Inflammatory macrophage treated with lipopolysaccharide for 4 hours (primary cell): ENCODE measurements at regions not wholly inside any gene's neighbourhood (a gene's known extent, or its start where the extent isn't known, plus 50 kb on each side); places are given as distances from the start of the nearest gene placed in this dataset.
"Not testable (repeated sequence)": the region's sequence is repeated elsewhere in the genome, so short reads cannot be mapped to it uniquely, and the experiment has no call there.

Source experiments
- DNase-seq: peaks from one replicate; pipeline ENCODE4 v3.0.0-alpha.2; 2020

GRCh38 chr20:43404878-43405277, 52.8 kb upstream of the SRSF6 start:
- DNase-seq = peak; percentile 22

- not testable (repeated sequence) for DNase-seq
Observed at GRCh38 chr20:43400882-43401281, 56.8 kb upstream of the SRSF6 start.

- DNase-seq = no peak
Observed at GRCh38 chr20:43398676-43399324, 58.9 kb upstream of the SRSF6 start.

GRCh38 chr20:43397147-43397546, 60.5 kb upstream of the SRSF6 start:
- DNase-seq = no peak

- DNase-seq = no peak
Observed at GRCh38 chr20:43393052-43393451, 64.6 kb upstream of the SRSF6 start.

GRCh38 chr20:43392561-43392960, 65.1 kb upstream of the SRSF6 start:
- DNase-seq = no peak

GRCh38 chr20:43389839-43390626, 67.7 kb upstream of the SRSF6 start:
- no peak for DNase-seq

- no peak for DNase-seq
Observed at GRCh38 chr20:43389211-43389610, 68.5 kb upstream of the SRSF6 start.

- DNase-seq = peak; percentile 3
Observed at GRCh38 chr20:43388268-43389002, 69.3 kb upstream of the SRSF6 start.

GRCh38 chr20:43387737-43388136, 70.0 kb upstream of the SRSF6 start:
- DNase-seq = no peak

GRCh38 chr20:43386878-43387277, 70.8 kb upstream of the SRSF6 start:
- DNase-seq = no peak

GRCh38 chr20:43385914-43386313, 71.8 kb upstream of the SRSF6 start:
- DNase-seq = no peak

- no peak for DNase-seq
Observed at GRCh38 chr20:43384101-43384940, 73.4 kb upstream of the SRSF6 start.

- DNase-seq = no peak
Observed at GRCh38 chr20:43383026-43383795, 74.5 kb upstream of the SRSF6 start.

GRCh38 chr20:43382135-43382534, 75.6 kb upstream of the SRSF6 start:
- DNase-seq = not testable (repeated sequence)

- not testable (repeated sequence) for DNase-seq
Observed at GRCh38 chr20:43381533-43381932, 76.2 kb upstream of the SRSF6 start.

GRCh38 chr20:43379239-43379917, 78.3 kb upstream of the SRSF6 start:
- DNase-seq = no peak

- DNase-seq = no peak
Observed at GRCh38 chr20:43376831-43377230, 80.9 kb upstream of the SRSF6 start.

- DNase-seq = no peak
Observed at GRCh38 chr20:43375591-43375990, 82.1 kb upstream of the SRSF6 start.

GRCh38 chr20:43372051-43372450, 85.6 kb upstream of the SRSF6 start:
- DNase-seq = no peak

- no peak for DNase-seq
Observed at GRCh38 chr20:43365691-43366090, 92.0 kb upstream of the SRSF6 start.
